ENCODE measurements at regions not wholly inside any gene's neighbourhood (a gene's known extent, or its start where the extent isn't known, plus 50 kb on each side); places are given as distances from the start of the nearest gene placed in this dataset.
"Not testable (repeated sequence)": the region's sequence is repeated elsewhere in the genome, so short reads cannot be mapped to it uniquely, and the experiment has no call there.

GRCh38 chr10:6838118-6838517 is 258.0 kb upstream of the PRKCQ start:
- no peak for DNase-seq (ENCODE audit: insufficient read length, low spot score)
- no peak for FAIRE-seq
- peak; percentile 8 for TF ChIP-seq CTCF (IDR thresholded peaks at IDR 0.05; ENCODE audit: insufficient read depth, missing control alignments)

GRCh38 chr10:6833458-6834011 is 253.5 kb upstream of the PRKCQ start:
- TF ChIP-seq CTCF (IDR thresholded peaks at IDR 0.05; ENCODE audit: insufficient read depth, missing control alignments): no peak
- DNase-seq (ENCODE audit: insufficient read length, low spot score) (no peak), FAIRE-seq (no peak)

- not testable (repeated sequence) for FAIRE-seq; DNase-seq (ENCODE audit: insufficient read length, low spot score)
These were observed 250.9 kb upstream of the PRKCQ start for GRCh38 chr10:6830981-6831380.

- DNase-seq (ENCODE audit: insufficient read length, low spot score); FAIRE-seq: not testable (repeated sequence)
These were observed 244.7 kb upstream of the PRKCQ start for GRCh38 chr10:6824793-6825192.

- DNase-seq (ENCODE audit: insufficient read length, low spot score) (no peak), FAIRE-seq (no peak)
- TF ChIP-seq CTCF (IDR thresholded peaks at IDR 0.05; ENCODE audit: insufficient read depth, missing control alignments): no peak
These were observed 243.7 kb upstream of the PRKCQ start for GRCh38 chr10:6823770-6824169.

- FAIRE-seq: no peak
- no peak for TF ChIP-seq CTCF (IDR thresholded peaks at IDR 0.05; ENCODE audit: insufficient read depth, missing control alignments)
These were observed 239.2 kb upstream of the PRKCQ start for GRCh38 chr10:6819301-6819700.

GRCh38 chr10:6817770-6818169 is 237.7 kb upstream of the PRKCQ start:
- TF ChIP-seq CTCF (IDR thresholded peaks at IDR 0.05; ENCODE audit: insufficient read depth, missing control alignments): no peak
- FAIRE-seq (no peak), DNase-seq (ENCODE audit: insufficient read length, low spot score) (no peak)

More at GRCh38 chr10:6819301-6819700, 239.2 kb upstream of the PRKCQ start:
- no peak for DNase-seq (ENCODE audit: insufficient read length, low spot score)

- FAIRE-seq: no peak
- DNase-seq (ENCODE audit: insufficient read length, low spot score): no peak
- TF ChIP-seq CTCF (IDR thresholded peaks at IDR 0.05; ENCODE audit: insufficient read depth, missing control alignments): no peak
These were observed 235.3 kb upstream of the PRKCQ start for GRCh38 chr10:6815346-6815745.

Measured in D721Med (cell line).